ACHN (cell line): ENCODE measurements at regions not wholly inside any gene's neighbourhood (a gene's known extent, or its start where the extent isn't known, plus 50 kb on each side); places are given as distances from the start of the nearest gene placed in this dataset.

Experiments
- DNase-seq: peaks from one replicate; pipeline ENCODE4 v3.0.0-alpha.2; 2015
- in situ Hi-C: cut with HindIII; loops from 2 replicates; pipeline ENCODE4 v1.10.0; 2017; ENCODE audit warnings: low sequenced_read_pairs, low pct_ligation_motif_present, low pct_unique_long_range_greater_than_20kb

GRCh38 chr6:134727081-134727480 is 222.8 kb downstream of the ALDH8A1 start:
- in situ Hi-C loops, result no loop called here
- no peak for DNase-seq

- in situ Hi-C loops, result no loop called here
- DNase-seq, result no peak
These were observed 224.3 kb downstream of the ALDH8A1 start for GRCh38 chr6:134725590-134725989.

GRCh38 chr6:134724771-134725340 is 225.0 kb downstream of the ALDH8A1 start:
- in situ Hi-C loops, result no loop called here
- DNase-seq, result no peak

- DNase-seq, result peak; percentile 7
- in situ Hi-C loops, result no loop called here
These were observed 226.6 kb downstream of the ALDH8A1 start for GRCh38 chr6:134723081-134723871.

- in situ Hi-C loops, result no loop called here
- no peak for DNase-seq
These were observed 227.6 kb downstream of the ALDH8A1 start for GRCh38 chr6:134722200-134722870.

GRCh38 chr6:134721060-134721405 is 228.9 kb downstream of the ALDH8A1 start:
- DNase-seq, result no peak
- in situ Hi-C loops, result no loop called here

- no peak for DNase-seq
- in situ Hi-C loops, result no loop called here
These were observed 229.4 kb downstream of the ALDH8A1 start for GRCh38 chr6:134720353-134721059.

- in situ Hi-C loops, result no loop called here
- DNase-seq, result no peak
These were observed 230.0 kb downstream of the ALDH8A1 start for GRCh38 chr6:134719911-134720310.

GRCh38 chr6:134719286-134719685 is 230.6 kb downstream of the ALDH8A1 start:
- in situ Hi-C loops, result no loop called here
- no peak for DNase-seq

GRCh38 chr6:134714679-134715078 is 235.2 kb downstream of the ALDH8A1 start:
- peak; percentile 82 for DNase-seq

GRCh38 chr6:134714113-134714512 is 235.8 kb downstream of the ALDH8A1 start:
- no peak for DNase-seq
- in situ Hi-C loops, result no loop called here

More at GRCh38 chr6:134714679-134715078, 235.2 kb downstream of the ALDH8A1 start:
- in situ Hi-C loops, result no loop called here

- in situ Hi-C loops, result no loop called here
- DNase-seq, result no peak
These were observed 237.6 kb downstream of the ALDH8A1 start for GRCh38 chr6:134712311-134712710.

GRCh38 chr6:134708079-134708478 is 241.8 kb downstream of the ALDH8A1 start:
- in situ Hi-C loops, result no loop called here

GRCh38 chr6:134707342-134708031 is 242.4 kb downstream of the ALDH8A1 start:
- peak; percentile 18 for DNase-seq
- in situ Hi-C loops, result no loop called here

More at GRCh38 chr6:134708079-134708478, 241.8 kb downstream of the ALDH8A1 start:
- DNase-seq, result no peak

GRCh38 chr6:134706806-134707205 is 243.1 kb downstream of the ALDH8A1 start:
- no peak for DNase-seq
- in situ Hi-C loops, result no loop called here

GRCh38 chr6:134706153-134706552 is 243.7 kb downstream of the ALDH8A1 start:
- in situ Hi-C loops, result no loop called here
- no peak for DNase-seq

GRCh38 chr6:134703206-134703605 is 246.7 kb downstream of the ALDH8A1 start:
- in situ Hi-C loops, result no loop called here
- DNase-seq, result no peak

- DNase-seq, result no peak
- in situ Hi-C loops, result no loop called here
These were observed 247.6 kb downstream of the ALDH8A1 start for GRCh38 chr6:134702279-134702678.

- in situ Hi-C loops, result no loop called here
- no peak for DNase-seq
These were observed 248.6 kb downstream of the ALDH8A1 start for GRCh38 chr6:134701301-134701700.
